ENCODE measurements at regions not wholly inside any gene's neighbourhood (a gene's known extent, or its start where the extent isn't known, plus 50 kb on each side); places are given as distances from the start of the nearest gene placed in this dataset.

GRCh38 chr14:66381755-66382154, 104.4 kb upstream of the CCDC196 start:
- no peak for DNase-seq

GRCh38 chr14:66383257-66383656, 102.9 kb upstream of the CCDC196 start:
- no peak for DNase-seq

GRCh38 chr14:66383771-66384170, 102.4 kb upstream of the CCDC196 start:
- DNase-seq = no peak

- DNase-seq = no peak
These were observed 97.7 kb upstream of the CCDC196 start for GRCh38 chr14:66388516-66388915.

- no peak for DNase-seq
These were observed 96.7 kb upstream of the CCDC196 start for GRCh38 chr14:66389481-66389880.

GRCh38 chr14:66395300-66395699, 90.9 kb upstream of the CCDC196 start:
- DNase-seq = no peak

GRCh38 chr14:66396164-66396563, 90.0 kb upstream of the CCDC196 start:
- no peak for DNase-seq

- DNase-seq = no peak
These were observed 87.7 kb upstream of the CCDC196 start for GRCh38 chr14:66398437-66398836.

- no peak for DNase-seq
These were observed 84.6 kb upstream of the CCDC196 start for GRCh38 chr14:66401449-66402095.

GRCh38 chr14:66403183-66403582, 83.0 kb upstream of the CCDC196 start:
- no peak for DNase-seq

GRCh38 chr14:66404051-66404545, 82.1 kb upstream of the CCDC196 start:
- no peak for DNase-seq

GRCh38 chr14:66405158-66405557, 81.0 kb upstream of the CCDC196 start:
- no peak for DNase-seq

- DNase-seq = no peak
These were observed 72.3 kb upstream of the CCDC196 start for GRCh38 chr14:66413901-66414300.

- no peak for DNase-seq
These were observed 71.7 kb upstream of the CCDC196 start for GRCh38 chr14:66414511-66414910.

GRCh38 chr14:66420251-66421006, 65.7 kb upstream of the CCDC196 start:
- no peak for DNase-seq

GRCh38 chr14:66421990-66422946, 63.9 kb upstream of the CCDC196 start:
- DNase-seq = no peak

- no peak for DNase-seq
These were observed 60.8 kb upstream of the CCDC196 start for GRCh38 chr14:66425402-66425801.

GRCh38 chr14:66426451-66426850, 59.7 kb upstream of the CCDC196 start:
- DNase-seq = no peak

- no peak for DNase-seq
These were observed 53.8 kb upstream of the CCDC196 start for GRCh38 chr14:66432334-66432733.

- no peak for DNase-seq
These were observed 51.7 kb upstream of the CCDC196 start for GRCh38 chr14:66434464-66434863.

GRCh38 chr14:66435683-66436082, 50.5 kb upstream of the CCDC196 start:
- DNase-seq = no peak
